ENCODE measurements at regions not wholly inside any gene's neighbourhood (a gene's known extent, or its start where the extent isn't known, plus 50 kb on each side); places are given as distances from the start of the nearest gene placed in this dataset.

DNA sequence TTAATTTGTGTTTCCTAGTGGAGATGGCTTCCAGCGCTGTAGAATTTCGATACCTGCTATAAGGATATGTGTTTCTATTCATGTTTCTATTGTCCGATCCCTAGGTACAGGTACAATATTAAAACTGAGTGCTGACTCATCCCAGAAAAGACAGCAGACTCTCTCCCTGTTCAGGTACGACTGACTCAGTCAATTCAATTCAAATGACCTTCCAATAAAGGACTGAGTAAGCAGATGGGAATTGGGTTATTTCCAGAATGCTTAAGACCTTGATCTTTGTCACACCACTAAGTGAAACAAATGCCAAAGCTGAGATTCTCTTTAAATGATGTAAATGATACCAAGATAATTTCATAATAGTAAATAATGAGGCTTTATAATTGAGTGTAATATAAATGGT, 1596.9 kb downstream of the RPA4 start:
- H3K36me3 ChIP-seq (ENCODE audit: control insufficient read depth in 2 of 2, extremely low read depth in 1 of 2, insufficient read depth in 2 of 2, low read length in 2 of 2): no peaks in the 10 kb centered on the region
- no peak overlapping the region for H3K4me3 ChIP-seq (ENCODE audit: control insufficient read depth in 2 of 3, extremely low read depth in 1 of 3, insufficient read depth in 2 of 3, low read depth in 1 of 3, low read length in 3 of 3)
- H3K9ac ChIP-seq (ENCODE audit: control insufficient read depth, extremely low read depth, insufficient read depth, low read length): no peak overlapping the region
- no peak overlapping the region for H3K4me2 ChIP-seq (ENCODE audit: control insufficient read depth, extremely low read depth, insufficient read depth, low read depth, low read length)
- H3K27ac ChIP-seq (ENCODE audit: control insufficient read depth, insufficient read depth, low read length): no peak overlapping the region
- H3K79me2 ChIP-seq (ENCODE audit: control insufficient read depth, insufficient read depth, low read length): no peaks in the 10 kb centered on the region
- no peaks in the 10 kb centered on the region for H4K20me1 ChIP-seq (ENCODE audit: control insufficient read depth, extremely low read depth, insufficient read depth, low read length)
- H3K9me1 ChIP-seq (ENCODE audit: control insufficient read depth, extremely low read depth, insufficient read depth, low read length): no peaks in the 10 kb centered on the region
- no peaks in the 10 kb centered on the region for H3K4me1 ChIP-seq (ENCODE audit: control insufficient read depth, extremely low read depth, insufficient read depth, low read length)
- no peaks in the 10 kb centered on the region for H3K9me3 ChIP-seq (ENCODE audit: control insufficient read depth, low read depth, low read length)
- DNase-seq (ENCODE audit: low read depth, low spot score) (peak; percentile 1), FAIRE-seq (no peak)
- no peak overlapping the region for H2AFZ ChIP-seq (ENCODE audit: control insufficient read depth, low read length)
- no peak for TF ChIP-seq EZH2 (IDR thresholded peaks at IDR 0.05; ENCODE audit: low read length)
- TF ChIP-seq, protein P1, sequence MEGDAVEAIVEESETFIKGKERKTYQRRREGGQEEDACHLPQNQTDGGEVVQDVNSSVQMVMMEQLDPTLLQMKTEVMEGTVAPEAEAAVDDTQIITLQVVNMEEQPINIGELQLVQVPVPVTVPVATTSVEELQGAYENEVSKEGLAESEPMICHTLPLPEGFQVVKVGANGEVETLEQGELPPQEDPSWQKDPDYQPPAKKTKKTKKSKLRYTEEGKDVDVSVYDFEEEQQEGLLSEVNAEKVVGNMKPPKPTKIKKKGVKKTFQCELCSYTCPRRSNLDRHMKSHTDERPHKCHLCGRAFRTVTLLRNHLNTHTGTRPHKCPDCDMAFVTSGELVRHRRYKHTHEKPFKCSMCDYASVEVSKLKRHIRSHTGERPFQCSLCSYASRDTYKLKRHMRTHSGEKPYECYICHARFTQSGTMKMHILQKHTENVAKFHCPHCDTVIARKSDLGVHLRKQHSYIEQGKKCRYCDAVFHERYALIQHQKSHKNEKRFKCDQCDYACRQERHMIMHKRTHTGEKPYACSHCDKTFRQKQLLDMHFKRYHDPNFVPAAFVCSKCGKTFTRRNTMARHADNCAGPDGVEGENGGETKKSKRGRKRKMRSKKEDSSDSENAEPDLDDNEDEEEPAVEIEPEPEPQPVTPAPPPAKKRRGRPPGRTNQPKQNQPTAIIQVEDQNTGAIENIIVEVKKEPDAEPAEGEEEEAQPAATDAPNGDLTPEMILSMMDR (optimal IDR thresholded peaks at IDR 0.05 in 1 of 3, IDR thresholded peaks at IDR 0.05 in 1 of 3, conservative IDR thresholded peaks at IDR 0.05 in 1 of 3; ENCODE audit: extremely low read depth in 1 of 3, insufficient read depth in 2 of 3, low read length in 3 of 3): no peak
- dilution Hi-C loops (cut with MboI; ENCODE audit: extremely low pct_ligation_motif_present, low sequenced_read_pairs): no loop called here
- H3K27me3 ChIP-seq (ENCODE audit: control insufficient read depth, extremely low read depth, insufficient read depth, low read length): no peaks in the 10 kb centered on the region

DNA sequence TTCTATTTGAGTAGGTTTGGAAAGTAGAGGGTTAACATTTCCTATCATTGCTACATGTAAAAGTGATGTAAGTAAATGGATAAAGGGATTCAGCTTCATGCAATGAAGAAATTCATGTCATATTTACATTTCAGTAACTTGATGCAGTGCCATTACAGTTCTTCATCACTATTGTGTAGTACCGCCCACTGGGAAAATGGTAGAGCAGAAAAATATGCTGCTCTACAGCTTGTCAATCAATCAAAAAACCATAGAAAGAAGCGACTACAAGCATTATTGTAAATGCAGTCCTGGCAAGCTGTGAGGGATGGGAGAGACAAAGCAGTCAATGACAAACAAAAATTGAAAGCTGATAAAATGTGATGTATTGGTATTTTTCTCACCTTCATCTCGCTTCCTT, 1597.9 kb downstream of the RPA4 start:
- Histone ChIP-seq H3K4me2 (ENCODE audit: control insufficient read depth, extremely low read depth, insufficient read depth, low read depth, low read length) (no peak overlapping the region), H3K9me1 (ENCODE audit: control insufficient read depth, extremely low read depth, insufficient read depth, low read length) (no peaks in the 10 kb centered on the region), H3K27me3 (ENCODE audit: control insufficient read depth, extremely low read depth, insufficient read depth, low read length) (no peaks in the 10 kb centered on the region), H3K36me3 (ENCODE audit: control insufficient read depth in 2 of 2, extremely low read depth in 1 of 2, insufficient read depth in 2 of 2, low read length in 2 of 2) (no peaks in the 10 kb centered on the region), H3K27ac (ENCODE audit: control insufficient read depth, insufficient read depth, low read length) (no peak overlapping the region), H3K9me3 (ENCODE audit: control insufficient read depth, low read depth, low read length) (no peaks in the 10 kb centered on the region), H3K79me2 (ENCODE audit: control insufficient read depth, insufficient read depth, low read length) (no peaks in the 10 kb centered on the region), H3K4me1 (ENCODE audit: control insufficient read depth, extremely low read depth, insufficient read depth, low read length) (no peaks in the 10 kb centered on the region), H3K9ac (ENCODE audit: control insufficient read depth, extremely low read depth, insufficient read depth, low read length) (no peak overlapping the region), H2AFZ (ENCODE audit: control insufficient read depth, low read length) (no peak overlapping the region), H3K4me3 (ENCODE audit: control insufficient read depth in 2 of 3, extremely low read depth in 1 of 3, insufficient read depth in 2 of 3, low read depth in 1 of 3, low read length in 3 of 3) (no peak overlapping the region), H4K20me1 (ENCODE audit: control insufficient read depth, extremely low read depth, insufficient read depth, low read length) (no peaks in the 10 kb centered on the region)
- DNase-seq (ENCODE audit: low read depth, low spot score) (no peak), FAIRE-seq (no peak)
- TF ChIP-seq EZH2 (IDR thresholded peaks at IDR 0.05; ENCODE audit: low read length): no peak
- TF ChIP-seq, protein P1 (optimal IDR thresholded peaks at IDR 0.05 in 1 of 3, IDR thresholded peaks at IDR 0.05 in 1 of 3, conservative IDR thresholded peaks at IDR 0.05 in 1 of 3; ENCODE audit: extremely low read depth in 1 of 3, insufficient read depth in 2 of 3, low read length in 3 of 3): no peak
- dilution Hi-C loops (cut with MboI; ENCODE audit: extremely low pct_ligation_motif_present, low sequenced_read_pairs): no loop called here

All from keratinocyte (primary cell).